CD4-positive, alpha-beta T cell treated with Interleukin-1 beta for 1 hour (primary cell): ENCODE measurements at regions not wholly inside any gene's neighbourhood (a gene's known extent, or its start where the extent isn't known, plus 50 kb on each side); places are given as distances from the start of the nearest gene placed in this dataset.
"Not testable (repeated sequence)": the region's sequence is repeated elsewhere in the genome, so short reads cannot be mapped to it uniquely, and the experiment has no call there.

Experiments used
- DNase-seq, 2 donors: peaks; one replicate each; pipeline ENCODE4 v3.0.0-alpha.2; 2020 to 2022

GRCh38 chr3:130151555-130151954, 69.9 kb downstream of the ALG1L2 start:
- not testable (repeated sequence) for DNase-seq

GRCh38 chr3:130153247-130153646, 71.6 kb downstream of the ALG1L2 start:
- DNase-seq = not testable (repeated sequence)

- DNase-seq = not testable (repeated sequence)
Measured at GRCh38 chr3:130155464-130155863, 73.8 kb downstream of the ALG1L2 start.

GRCh38 chr3:130166856-130167255, 85.2 kb downstream of the ALG1L2 start:
- DNase-seq = not testable (repeated sequence)

- not testable (repeated sequence) for DNase-seq
Measured at GRCh38 chr3:130175195-130175594, 93.6 kb downstream of the ALG1L2 start.

GRCh38 chr3:130176476-130177256, 95.0 kb downstream of the ALG1L2 start:
- not testable (repeated sequence) for DNase-seq

GRCh38 chr3:130178835-130179234, 97.2 kb downstream of the ALG1L2 start:
- peak in 1 of 2 donors; percentile 19 for DNase-seq

GRCh38 chr3:130179353-130179970, 97.8 kb downstream of the ALG1L2 start:
- peak; percentile 62 to 68 for DNase-seq

- not testable (repeated sequence) for DNase-seq
Measured at GRCh38 chr3:130182475-130182874, 100.8 kb downstream of the ALG1L2 start.

GRCh38 chr3:130183689-130184088, 102.1 kb downstream of the ALG1L2 start:
- DNase-seq = not testable (repeated sequence)

- not testable (repeated sequence) for DNase-seq
Measured at GRCh38 chr3:130184152-130185024, 102.8 kb downstream of the ALG1L2 start.

- DNase-seq = not testable (repeated sequence)
Measured at GRCh38 chr3:130201272-130201671, 119.6 kb downstream of the ALG1L2 start.

GRCh38 chr3:130203633-130204032, 122.0 kb downstream of the ALG1L2 start:
- not testable (repeated sequence) for DNase-seq

GRCh38 chr3:130227540-130227939, 117.9 kb upstream of the COL6A5 start:
- no peak for DNase-seq

GRCh38 chr3:130242850-130243569, 102.5 kb upstream of the COL6A5 start:
- DNase-seq = peak in 1 of 2 donors; percentile 0

- DNase-seq = no peak
Measured at GRCh38 chr3:130243808-130244207, 101.7 kb upstream of the COL6A5 start.

- no peak for DNase-seq
Measured at GRCh38 chr3:130250982-130251381, 94.5 kb upstream of the COL6A5 start.

GRCh38 chr3:130255442-130255841, 90.0 kb upstream of the COL6A5 start:
- no peak for DNase-seq

GRCh38 chr3:130256821-130257340, 88.6 kb upstream of the COL6A5 start:
- no peak for DNase-seq

GRCh38 chr3:130258532-130258952, 86.9 kb upstream of the COL6A5 start:
- no peak for DNase-seq

- DNase-seq = no peak
Measured at GRCh38 chr3:130259166-130259874, 86.2 kb upstream of the COL6A5 start.

GRCh38 chr3:130260918-130261317, 84.6 kb upstream of the COL6A5 start:
- DNase-seq = no peak
